SJSA1 (cell line): ENCODE measurements at regions not wholly inside any gene's neighbourhood (a gene's known extent, or its start where the extent isn't known, plus 50 kb on each side); places are given as distances from the start of the nearest gene placed in this dataset.
"Not testable (repeated sequence)": the region's sequence is repeated elsewhere in the genome, so short reads cannot be mapped to it uniquely, and the experiment has no call there.

Experiments
- DNase-seq, 2 experiments: peaks; one replicate each; pipeline ENCODE4 v3.0.0-alpha.2; 2015 to 2020; ENCODE audit warnings: low spot score in 2 of 2, low read depth in 1 of 2
- H3K27ac ChIP-seq: fragments of 250-450 bp; sonication (Bioruptor Pico); 2 replicates; pipeline ENCODE4 v1.5.1; 2020; ENCODE audit warnings: mild to moderate bottlenecking, moderate library complexity
- H3K27me3 ChIP-seq: fragments of 250-450 bp; sonication (Bioruptor Pico); replicated peaks from 2 replicates; pipeline ENCODE4 v1.5.1; 2020; ENCODE audit warnings: mild to moderate bottlenecking, moderate library complexity
- H3K36me3 ChIP-seq: fragments of 250-450 bp; sonication (Bioruptor Pico); 2 replicates; pipeline ENCODE4 v1.5.1; 2020; ENCODE audit warnings: mild to moderate bottlenecking
- H3K4me1 ChIP-seq: fragments of 250-450 bp; sonication (Bioruptor Pico); replicated peaks from 2 replicates; pipeline ENCODE4 v1.6.1; 2021; ENCODE audit warnings: mild to moderate bottlenecking
- H3K4me3 ChIP-seq: fragments of 250-450 bp; sonication (Bioruptor Pico); 2 replicates; pipeline ENCODE4 v1.5.1; 2020; ENCODE audit warnings: mild to moderate bottlenecking
- H3K9me3 ChIP-seq: fragments of 250-450 bp; sonication (Bioruptor Pico); replicated peaks from 2 replicates; pipeline ENCODE4 v1.5.1; 2020; ENCODE audit warnings: mild to moderate bottlenecking

DNA sequence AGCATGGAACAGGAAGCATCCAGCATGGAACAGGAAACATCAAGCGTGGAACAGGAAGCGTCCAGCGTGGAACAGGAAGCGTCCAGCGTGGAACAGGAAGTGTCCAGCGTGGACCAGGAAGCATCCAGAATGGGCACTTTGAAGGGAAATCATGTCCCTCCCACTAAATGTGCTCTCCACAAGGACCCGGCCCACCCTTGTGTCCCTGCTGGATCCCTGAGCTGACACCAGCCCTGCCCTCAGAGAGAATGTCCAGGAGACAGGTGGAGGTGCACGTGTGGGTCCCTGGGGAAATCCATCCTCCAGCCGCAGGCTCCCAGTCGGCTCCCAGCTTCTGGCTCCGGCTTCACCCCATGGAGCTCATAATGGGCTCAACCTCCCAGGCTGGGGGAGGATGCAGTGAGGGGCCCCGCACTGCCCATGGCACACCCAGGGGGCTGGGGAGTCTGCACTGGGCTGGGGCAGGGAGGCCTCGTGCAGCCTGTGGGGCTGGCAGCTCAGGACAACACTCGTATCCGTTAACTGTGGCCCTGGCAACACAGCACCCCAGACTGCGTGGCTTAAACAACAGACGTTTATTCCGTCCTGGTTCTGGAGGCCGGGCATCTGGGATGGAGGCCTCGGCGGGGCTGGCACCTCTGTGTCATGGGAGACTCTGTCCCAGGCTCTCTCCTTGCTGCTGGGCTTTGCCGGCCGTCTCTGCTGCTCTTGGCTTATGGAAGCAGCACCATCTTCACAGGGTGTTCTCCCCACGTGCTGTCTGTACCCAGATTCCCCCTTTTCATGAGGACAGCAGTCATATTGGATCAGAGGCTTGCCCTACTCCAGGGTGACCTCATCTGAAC, 104.8 kb downstream of the TMEM121 start:
- H3K36me3 ChIP-seq, H3K4me3 ChIP-seq, H3K27me3 ChIP-seq, H3K27ac ChIP-seq, DNase-seq, H3K9me3 ChIP-seq, H3K4me1 ChIP-seq: not testable (repeated sequence)

- no peak for DNase-seq
- H3K36me3 ChIP-seq, result no peaks in the 10 kb centered on the region
These were observed 105.6 kb downstream of the TMEM121 start for GRCh38 chr14:105632010-105632409.

GRCh38 chr14:105633596-105633995, 107.2 kb downstream of the TMEM121 start:
- H3K27me3 ChIP-seq, H3K27ac ChIP-seq, DNase-seq, H3K4me1 ChIP-seq, H3K9me3 ChIP-seq, H3K4me3 ChIP-seq, H3K36me3 ChIP-seq: not testable (repeated sequence)

More at GRCh38 chr14:105632010-105632409, 105.6 kb downstream of the TMEM121 start:
- H3K9me3 ChIP-seq, result no peaks in the 10 kb centered on the region
- H3K27me3 ChIP-seq, result no peaks in the 10 kb centered on the region
- no peaks in the 10 kb centered on the region for H3K4me1 ChIP-seq
- H3K4me3 ChIP-seq, result no peak overlapping the region
- no peak overlapping the region for H3K27ac ChIP-seq

DNA sequence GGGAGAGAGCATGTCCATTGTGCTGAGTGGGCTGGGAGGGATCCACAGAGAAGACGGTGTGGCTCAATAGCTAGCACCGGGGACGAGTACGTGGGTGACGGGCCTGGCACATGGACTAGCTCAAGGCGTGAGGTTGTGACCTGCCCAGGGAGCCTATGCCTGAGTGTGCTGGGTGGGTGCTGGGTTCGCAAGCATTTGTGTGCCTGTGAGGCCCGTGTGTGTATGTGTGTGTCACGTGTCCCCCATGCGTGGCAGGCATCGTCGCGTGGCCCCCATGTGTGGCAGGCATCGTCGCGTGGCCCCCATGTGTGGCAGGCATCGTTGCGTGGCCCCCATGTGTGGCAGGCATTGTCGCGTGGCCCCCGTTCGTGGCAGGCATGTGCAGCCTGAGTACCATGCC, 109.2 kb downstream of the TMEM121 start:
- Histone ChIP-seq H3K9me3 (no peaks in the 10 kb centered on the region), H3K4me1 (no peaks in the 10 kb centered on the region), H3K27me3 (no peaks in the 10 kb centered on the region), H3K27ac (no peak overlapping the region), H3K36me3 (no peaks in the 10 kb centered on the region), H3K4me3 (no peak overlapping the region)
- DNase-seq, result no peak

DNA sequence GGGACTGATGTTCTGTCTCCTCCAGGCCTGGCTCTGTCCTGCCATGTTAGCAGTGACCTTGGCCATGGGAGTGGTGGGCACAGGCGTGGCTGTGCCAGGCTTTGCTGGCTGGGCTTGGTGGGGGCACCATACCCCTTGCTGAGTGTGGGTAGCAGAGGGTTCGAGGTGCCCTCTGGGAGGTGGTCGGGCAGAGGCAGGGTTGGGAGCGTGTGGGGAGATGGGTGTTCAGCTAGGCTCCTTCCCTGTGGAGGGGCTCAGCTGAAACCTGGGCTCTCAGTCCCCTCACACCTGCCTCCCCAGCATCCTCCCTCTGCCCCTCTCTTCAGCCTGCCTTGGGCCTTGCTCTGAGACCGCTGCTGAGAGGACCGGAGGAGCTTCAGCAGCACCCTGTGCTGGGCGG, 109.6 kb downstream of the TMEM121 start:
- H3K4me1 ChIP-seq, H3K4me3 ChIP-seq, H3K27ac ChIP-seq, H3K36me3 ChIP-seq, H3K9me3 ChIP-seq, DNase-seq, H3K27me3 ChIP-seq: not testable (repeated sequence)

DNA sequence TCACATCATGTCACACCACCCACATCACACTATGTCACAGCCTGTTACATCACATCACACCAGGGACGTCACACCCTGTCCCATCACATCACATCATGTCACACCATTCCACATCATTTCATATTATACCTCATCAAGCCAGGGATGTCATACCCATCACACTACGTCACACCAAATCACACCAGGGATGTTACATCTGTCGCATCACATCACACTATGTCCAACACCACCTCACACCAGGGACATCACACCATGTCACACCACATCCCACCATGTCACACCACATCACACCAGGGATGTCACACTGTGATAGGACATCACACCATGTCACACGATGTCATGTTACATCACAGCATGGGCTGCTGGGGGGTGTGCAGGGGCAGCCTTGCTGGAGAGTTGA, 110.6 kb downstream of the TMEM121 start:
- Histone ChIP-seq H3K27ac (no peak overlapping the region), H3K9me3 (no peaks in the 10 kb centered on the region), H3K36me3 (no peaks in the 10 kb centered on the region), H3K27me3 (no peaks in the 10 kb centered on the region), H3K4me3 (no peak overlapping the region), H3K4me1 (no peaks in the 10 kb centered on the region)
- DNase-seq, result no peak

DNA sequence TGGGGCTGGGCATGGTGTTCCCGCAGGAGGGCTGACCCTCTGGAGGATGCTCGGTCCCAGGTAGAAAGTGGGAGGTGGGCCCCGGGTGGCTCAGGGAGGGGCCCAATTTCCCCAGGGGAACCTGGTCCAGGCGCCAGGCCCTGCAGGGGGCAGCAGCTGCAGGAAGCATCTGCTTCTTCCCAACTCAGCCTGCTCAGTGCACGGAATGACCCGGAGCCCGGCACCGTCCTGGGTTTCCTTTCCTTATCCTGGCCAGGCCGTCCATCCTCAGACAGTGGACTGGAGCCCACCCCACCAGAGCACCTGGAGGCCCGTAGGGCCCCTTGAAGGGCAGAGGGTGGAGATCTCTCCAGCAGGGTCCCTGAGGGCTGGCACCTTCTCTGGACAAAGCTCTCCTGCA, 111.0 kb downstream of the TMEM121 start:
- not testable (repeated sequence) for H3K4me1 ChIP-seq, H3K9me3 ChIP-seq, H3K27ac ChIP-seq, H3K27me3 ChIP-seq, DNase-seq, H3K36me3 ChIP-seq, H3K4me3 ChIP-seq

DNA sequence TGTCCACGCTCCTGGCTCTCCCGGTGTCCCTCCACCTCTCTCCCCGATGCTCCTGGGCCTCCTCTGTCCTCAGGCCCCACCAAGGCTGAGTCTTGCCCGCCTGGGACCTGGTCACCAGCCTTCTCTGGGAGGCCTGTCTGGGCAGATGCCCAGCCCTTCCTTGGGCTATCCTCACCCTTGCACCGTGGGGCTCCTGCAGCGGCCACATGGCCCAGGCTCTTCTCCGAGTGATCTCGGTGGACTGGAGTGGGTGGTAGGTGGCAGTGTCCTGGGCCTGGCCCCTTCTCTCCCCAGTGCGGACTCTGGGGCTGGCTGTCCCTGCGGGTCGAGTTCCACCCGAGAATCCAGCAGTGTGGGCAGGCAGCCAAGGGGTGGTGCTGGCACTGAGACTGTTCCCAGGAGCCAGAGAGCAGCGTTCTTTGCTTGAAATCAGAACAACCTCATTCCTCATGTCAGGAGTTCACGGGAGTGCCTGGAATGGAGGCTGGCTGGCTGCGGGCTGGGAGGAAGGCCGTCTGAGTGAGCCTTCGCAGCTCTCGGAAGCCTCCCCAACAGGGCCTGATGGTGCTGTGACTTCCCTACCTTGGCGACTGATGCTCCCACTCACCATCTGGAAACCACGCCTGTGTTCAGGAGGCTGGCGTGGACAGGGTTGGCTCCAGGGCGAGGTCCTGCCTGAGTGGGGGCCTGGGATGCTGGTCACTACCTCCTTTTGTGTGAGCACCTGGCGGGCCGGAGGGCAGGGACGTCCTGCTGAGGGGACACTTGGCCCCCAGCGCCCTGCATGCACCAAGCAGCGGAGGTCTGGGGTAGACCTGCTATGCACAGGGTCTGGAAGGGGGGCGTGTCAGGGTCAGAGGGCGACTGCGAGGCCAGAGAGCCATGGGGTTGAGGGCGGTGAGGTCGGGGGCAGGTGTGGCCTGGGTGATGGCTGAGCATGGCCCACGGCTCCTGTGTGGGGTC, 113.9 kb downstream of the TMEM121 start:
- H3K4me1 ChIP-seq, H3K27me3 ChIP-seq, H3K9me3 ChIP-seq, H3K4me3 ChIP-seq, DNase-seq, H3K36me3 ChIP-seq, H3K27ac ChIP-seq: not testable (repeated sequence)

DNA sequence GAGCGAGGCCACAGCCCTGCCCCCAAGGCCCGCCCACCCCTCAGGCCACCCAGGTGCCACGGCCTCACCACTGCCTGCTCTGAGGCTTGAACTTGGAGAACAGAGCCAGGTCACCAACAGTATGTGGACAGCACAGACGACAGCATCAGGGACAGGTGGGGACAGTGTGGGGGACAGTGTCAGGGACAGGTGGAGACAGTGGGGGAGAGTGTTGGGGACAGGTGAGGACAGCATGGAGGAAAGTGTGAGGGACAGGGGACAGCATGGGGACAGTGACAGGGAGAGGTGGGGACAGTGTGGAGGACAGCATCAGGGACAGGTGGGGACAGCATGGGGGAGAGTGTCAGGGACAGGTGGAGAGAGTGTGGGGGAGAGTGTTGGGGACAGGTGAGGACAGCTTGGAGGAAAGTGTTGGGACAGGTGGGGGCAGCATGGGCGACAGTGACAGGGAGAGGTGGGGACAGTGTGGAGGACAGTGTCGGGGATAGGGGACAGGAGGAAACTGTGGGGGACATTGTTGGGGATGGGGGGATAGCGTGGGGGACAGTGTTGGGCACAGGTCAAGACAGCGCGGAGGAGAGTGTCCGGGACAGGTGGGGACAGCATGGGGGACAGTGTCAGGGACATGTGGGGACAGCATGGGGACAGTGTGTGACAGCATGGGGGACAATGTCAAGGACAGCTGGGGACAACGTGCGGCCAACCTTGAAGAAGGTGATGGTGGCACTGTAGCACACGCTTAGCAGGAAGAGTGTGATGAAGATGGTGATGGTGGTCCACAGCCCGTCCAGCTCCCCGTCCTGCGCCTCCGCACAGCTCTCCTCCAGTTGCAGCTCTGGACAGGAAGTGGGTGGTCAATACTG, 114.9 kb downstream of the TMEM121 start:
- no peaks in the 10 kb centered on the region for H3K27me3 ChIP-seq
- H3K4me1 ChIP-seq, result no peaks in the 10 kb centered on the region
- no peak for DNase-seq
- no peaks in the 10 kb centered on the region for H3K36me3 ChIP-seq
- no peaks in the 10 kb centered on the region for H3K9me3 ChIP-seq
- no peak overlapping the region for H3K4me3 ChIP-seq
- H3K27ac ChIP-seq, result no peak overlapping the region

- not testable (repeated sequence) for H3K27me3 ChIP-seq, H3K27ac ChIP-seq, H3K4me1 ChIP-seq, H3K4me3 ChIP-seq, DNase-seq, H3K9me3 ChIP-seq, H3K36me3 ChIP-seq
These were observed 115.6 kb downstream of the TMEM121 start for GRCh38 chr14:105641951-105642350.

DNA sequence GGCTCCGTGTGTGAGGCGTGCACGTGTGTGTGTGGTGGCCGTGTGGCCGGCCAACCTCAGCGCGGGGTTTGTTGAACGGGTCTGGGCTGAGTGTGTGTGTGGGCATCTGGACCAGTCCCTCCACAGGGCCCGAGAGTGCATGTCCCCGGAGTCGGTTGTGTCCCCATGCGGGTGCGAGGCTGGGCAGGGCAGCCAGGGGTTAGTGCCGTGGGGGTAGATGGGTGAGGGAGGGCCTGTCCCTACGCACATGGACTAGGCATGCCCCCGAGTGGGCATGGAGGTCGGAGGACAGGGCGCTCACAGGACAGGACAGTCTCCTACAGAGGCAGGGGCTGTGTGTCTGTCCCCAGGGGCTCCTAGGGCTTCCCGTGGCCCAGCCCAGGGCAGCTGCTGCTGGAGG, 116.1 kb downstream of the TMEM121 start:
- H3K4me3 ChIP-seq, H3K27ac ChIP-seq, H3K27me3 ChIP-seq, H3K36me3 ChIP-seq, H3K9me3 ChIP-seq, H3K4me1 ChIP-seq, DNase-seq: not testable (repeated sequence)

- H3K27me3 ChIP-seq, H3K4me3 ChIP-seq, DNase-seq, H3K36me3 ChIP-seq, H3K27ac ChIP-seq, H3K4me1 ChIP-seq, H3K9me3 ChIP-seq: not testable (repeated sequence)
These were observed 117.1 kb downstream of the TMEM121 start for GRCh38 chr14:105643406-105644052.

- H3K27me3 ChIP-seq, H3K9me3 ChIP-seq: not testable (repeated sequence)
These were observed 117.7 kb downstream of the TMEM121 start for GRCh38 chr14:105644053-105644435.

More at GRCh38 chr14:105644053-105644435, 117.7 kb downstream of the TMEM121 start:
- H3K4me1 ChIP-seq, H3K4me3 ChIP-seq, H3K27ac ChIP-seq, H3K36me3 ChIP-seq, DNase-seq: not testable (repeated sequence)
